K562 (cell line): ENCODE measurements at regions not wholly inside any gene's neighbourhood (a gene's known extent, or its start where the extent isn't known, plus 50 kb on each side); places are given as distances from the start of the nearest gene placed in this dataset.

Experiments used
- ATAC-seq: fragments of 200-7000 bp; cut with Tn5 transposase; 3 replicates; pipeline ENCODE4 v1.9.1; 2020; ENCODE audit warnings: moderate library complexity
- BruUV-seq: library from RNA; stranded (reverse); fragments of 400-500 nt; replicated peaks from 2 replicates; lab custom pipeline; 2021; lab: Mats Ljungman, UMichigan
- CTCF ChIA-PET: fragments of 300-600 bp; formaldehyde crosslinking; extraction: SDS; loops from one replicate; lab custom pipeline; 2021; ENCODE audit warnings: low intra/inter-chr PET ratio; lab: Yijun Ruan, JAX
- POLR2A ChIA-PET: fragments of 300-600, 350-650 bp; sonication (Branson Sonifier 250); formaldehyde crosslinking; extraction: SDS; loops from one replicate; lab custom pipeline; 2021; ENCODE audit warnings: antibody characterized with exemption, inconsistent platforms; lab: Yijun Ruan, JAX
- DNase-seq, 4 experiments: peaks; one replicate each; pipeline versions ENCODE4 v3.0.0 to v3.0.0-alpha.2; 2011 to 2018; ENCODE audit warnings: low spot score in 3 of 4, mixed read lengths in 3 of 4; ENCODE audit errors: extremely low read depth in 1 of 4
- FAIRE-seq: peaks from 2 replicates; lab custom pipeline; 2011; peaks lifted over from hg19 to GRCh38; lab: Jason Lieb, UNC
- H2AFZ ChIP-seq: 2 replicates; pipeline ENCODE4 v1.6.0; 2011; ENCODE audit warnings: low read depth, low read length, control low read depth, inconsistent platforms
- H3K27ac ChIP-seq: fragments of 200-600 bp; 3 replicates; pipeline ENCODE4 v1.8.0; 2011; ENCODE audit warnings: low read depth, mild to moderate bottlenecking, control low read depth, inconsistent platforms, low read length, moderate library complexity, mixed read lengths; ENCODE audit errors: extremely low read depth
- H3K27me3 ChIP-seq, 2 experiments: fragments of 300-600 bp in 1 of 2; 2 replicates in 1 of 2; 3 replicates in 1 of 2; pipeline versions ENCODE4 v1.6.0 to v1.8.0; 2011; ENCODE audit warnings: inconsistent platforms in 2 of 2, low read length in 2 of 2, mild to moderate bottlenecking in 1 of 2, mixed read lengths in 1 of 2, moderate library complexity in 1 of 2; ENCODE audit not compliant: control insufficient read depth in 2 of 2, insufficient read depth in 2 of 2
- H3K36me3 ChIP-seq: fragments of 300-600 bp; 3 replicates; pipeline ENCODE4 v1.8.0; 2011; ENCODE audit warnings: mild to moderate bottlenecking, low read length, inconsistent platforms; ENCODE audit not compliant: control insufficient read depth, insufficient read depth
- H3K4me1 ChIP-seq, 2 experiments: fragments of 200-600 bp in 1 of 2; replicated peaks in 1 of 2; 2 replicates in 1 of 2; 3 replicates in 1 of 2; pipeline versions ENCODE4 v1.5.1 to v1.8.0; 2011; ENCODE audit warnings: inconsistent platforms in 2 of 2, low read length in 2 of 2, mild to moderate bottlenecking in 1 of 2, mixed read lengths in 1 of 2, moderate library complexity in 1 of 2; ENCODE audit not compliant: control insufficient read depth in 2 of 2, insufficient read depth in 2 of 2
- H3K4me2 ChIP-seq: 2 replicates; pipeline ENCODE4 v1.6.1; 2011; ENCODE audit warnings: low read length, control low read depth, inconsistent platforms, mixed read lengths; ENCODE audit not compliant: insufficient read depth
- H3K4me3 ChIP-seq: fragments of 200-600 bp; sonication (generic), shearing (Covaris generic); 2 replicates; pipeline ENCODE4 v1.5.1; 2016; ENCODE audit warnings: control low read depth, inconsistent platforms
- H3K79me2 ChIP-seq: fragments of 200-600 bp; 3 replicates; pipeline ENCODE4 v1.8.0; 2011; ENCODE audit warnings: low read length, inconsistent platforms; ENCODE audit not compliant: control insufficient read depth, insufficient read depth
- H3K9ac ChIP-seq, 2 experiments: 2 replicates each; pipeline versions ENCODE4 v1.6.0 to v1.6.1; 2011; ENCODE audit warnings: low read depth in 2 of 2, low read length in 2 of 2, control low read depth in 1 of 2, inconsistent platforms in 1 of 2, mild to moderate bottlenecking in 1 of 2, mixed read lengths in 1 of 2; ENCODE audit not compliant: insufficient read depth in 1 of 2
- H3K9me1 ChIP-seq: one replicate; pipeline ENCODE4 v1.6.0; 2011; ENCODE audit warnings: inconsistent platforms, mild to moderate bottlenecking, low read length, moderate library complexity; ENCODE audit not compliant: control insufficient read depth, insufficient read depth
- H3K9me3 ChIP-seq: replicated peaks from 2 replicates; pipeline ENCODE4 v1.5.1; 2011; ENCODE audit warnings: low read depth, low read length, inconsistent platforms; ENCODE audit not compliant: control insufficient read depth, insufficient read depth
- H4K20me1 ChIP-seq: replicated peaks from 2 replicates; pipeline ENCODE4 v1.6.1; 2011; ENCODE audit warnings: low read length, inconsistent platforms, mixed read lengths; ENCODE audit not compliant: control insufficient read depth, insufficient read depth
- BDP1 ChIP-seq: IDR thresholded peaks from 3 replicates; pipeline ENCODE4 v1.6.1; 2011; ENCODE audit not compliant: insufficient read length, insufficient read depth
- HDAC8 ChIP-seq: fragments of 450-650 bp; IDR thresholded peaks from 2 replicates; pipeline ENCODE4 v1.6.1; 2016; ENCODE audit warnings: mild to moderate bottlenecking, missing genetic modification characterization, moderate library complexity, missing compliant biosample characterization
- IRF9 ChIP-seq: fragments of 450-650 bp; IDR thresholded peaks from 2 replicates; pipeline ENCODE4 v1.6.1; 2016; ENCODE audit warnings: missing biosample characterization, missing genetic modification characterization
- MEF2D ChIP-seq: conservative IDR thresholded peaks from 2 replicates; pipeline ENCODE4 v1.6.1; 2016; ENCODE audit warnings: low read depth, missing genetic modification characterization, missing compliant biosample characterization
- MYNN ChIP-seq, 2 experiments: sonication (generic); formaldehyde crosslinking in 1 of 2; IDR thresholded peaks; 2 replicates each; pipeline versions ENCODE4 v1.5.0 to v1.6.1; 2016 to 2020; ENCODE audit warnings: antibody characterized with exemption in 1 of 2, missing genetic modification reagents in 1 of 2
- NR4A1 ChIP-seq, 2 experiments: fragments of 250-450 bp in 1 of 2; fragments of 450-650 bp in 1 of 2; sonication (Bioruptor Pico) in 1 of 2; IDR thresholded peaks; 2 replicates each; pipeline versions ENCODE4 v1.4.0 to v1.6.1; 2016 to 2020; ENCODE audit warnings: mild to moderate bottlenecking in 2 of 2, missing compliant biosample characterization in 1 of 2, missing genetic modification characterization in 1 of 2, moderate library complexity in 1 of 2
- PHF21A ChIP-seq: fragments of 450-650 bp; IDR thresholded peaks from 2 replicates; pipeline ENCODE4 v1.6.1; 2017; ENCODE audit warnings: low read depth, borderline replicate concordance
- ZBED1 ChIP-seq: IDR thresholded peaks from 2 replicates; pipeline ENCODE4 v1.6.1; 2014
- ZKSCAN8 ChIP-seq: fragments of 200-800 bp; sonication (Bioruptor generic); IDR thresholded peaks from 2 replicates; pipeline ENCODE4 v1.6.1; 2016; ENCODE audit warnings: missing genetic modification characterization, missing compliant biosample characterization
- ZNF12 ChIP-seq: sonication (generic); formaldehyde crosslinking; IDR thresholded peaks from 2 replicates; pipeline ENCODE4 v1.4.0; 2020; ENCODE audit warnings: mild to moderate bottlenecking, missing genetic modification reagents
- ZNF511 ChIP-seq: sonication (generic); formaldehyde crosslinking; IDR thresholded peaks from 2 replicates; pipeline ENCODE4 v1.8.0; 2022; ENCODE audit warnings: mild to moderate bottlenecking, missing genetic modification reagents
- WGBS: fragments of 100-300 bp; shearing (Covaris generic); methylation state at CpG from one replicate; pipeline ENCODE4 v1.1.6; 2016; ENCODE audit warnings: low coverage, mixed read lengths; ENCODE audit not compliant: insufficient coverage; ENCODE audit errors: missing lambda C conversion rate; 5-methylcytosine and 5-hydroxymethylcytosine counted together
- in situ Hi-C: fragments of 300-500 bp; cut with MboI; formaldehyde crosslinking; loops from 4 replicates; pipeline ENCODE4 v1.15.0; 2018; ENCODE audit warnings: inconsistent platforms, mixed read lengths
- intact Hi-C: fragments of 100-400 bp; cut with micrococcal nuclease; formaldehyde crosslinking; loops from 2 replicates; pipeline ENCODE4 v1.14.2; 2022
- TF ChIP-seq, protein P1 (sequence below): fragments of 150-350 bp; conservative IDR thresholded peaks from 2 replicates; pipeline ENCODE4 v1.6.1; 2014; ENCODE audit warnings: low read length
- TF ChIP-seq, protein P2 (sequence below): sonication (generic); formaldehyde crosslinking; IDR thresholded peaks from 2 replicates; pipeline ENCODE4 v1.8.0; 2023; ENCODE audit warnings: mild to moderate bottlenecking, missing genetic modification reagents
- TF ChIP-seq, protein P3 (sequence below): fragments of 250-450 bp; sonication (Bioruptor Pico); IDR thresholded peaks from 2 replicates; pipeline ENCODE4 v1.5.0; 2021; ENCODE audit warnings: mild to moderate bottlenecking, borderline replicate concordance

DNA sequence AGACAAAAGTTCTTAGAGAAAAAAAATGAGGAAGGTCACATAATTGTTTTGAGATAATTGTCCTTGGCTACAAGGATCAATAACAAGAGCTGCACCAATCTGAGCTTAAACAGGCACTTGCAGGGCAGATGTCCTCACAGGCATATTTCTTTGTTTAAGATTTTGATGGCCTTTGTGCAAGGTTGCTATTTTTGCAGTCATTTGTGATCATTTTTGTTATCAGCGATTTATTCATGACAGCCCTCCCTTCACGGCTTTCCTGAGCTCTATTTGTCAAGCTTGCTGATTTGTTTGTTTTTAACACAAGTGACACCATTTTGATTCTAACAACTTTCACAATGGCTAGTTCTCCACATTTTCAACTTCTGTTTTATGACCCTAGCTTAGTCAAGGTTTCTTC is 418.6 kb upstream of the REG3G start (continued):
- TF ChIP-seq MYNN (IDR thresholded peaks at IDR 0.05) (no peak), MYNN (CRISPR knock-in tag; IDR thresholded peaks at IDR 0.05) (no peak), MEF2D (tag) (no peak), HDAC8 (no peak)

GRCh38 chr2:78614726-78615125 is 410.8 kb upstream of the REG3G start:
- POLR2A ChIA-PET = no interaction called here
- Histone ChIP-seq H3K9ac (no peak overlapping the region), H2AFZ (no peak overlapping the region), H3K36me3 (no peaks in the 10 kb centered on the region), H3K79me2 (no peaks in the 10 kb centered on the region), H3K4me2 (no peak overlapping the region), H3K9me1 (no peaks in the 10 kb centered on the region), H3K27me3 (no peaks in the 10 kb centered on the region), H3K4me3 (no peak overlapping the region), H3K27ac (no peak overlapping the region), H3K4me1 (no peaks in the 10 kb centered on the region), H3K9me3 (no peaks in the 10 kb centered on the region), H4K20me1 (no peaks in the 10 kb centered on the region)
- FAIRE-seq (no peak), DNase-seq (no peak), ATAC-seq (no peak)
- CTCF ChIA-PET = no interaction called here
- WGBS = 0% methylated on average over 1 of the region's 1 CpG
- intact Hi-C loops = no loop called here
- BruUV-seq = no TSS peak
- in situ Hi-C loops = no loop called here
- no peak for TF ChIP-seq PHF21A
- no peak for TF ChIP-seq ZKSCAN8 (CRISPR knock-in tag)
- TF ChIP-seq, protein P1, sequence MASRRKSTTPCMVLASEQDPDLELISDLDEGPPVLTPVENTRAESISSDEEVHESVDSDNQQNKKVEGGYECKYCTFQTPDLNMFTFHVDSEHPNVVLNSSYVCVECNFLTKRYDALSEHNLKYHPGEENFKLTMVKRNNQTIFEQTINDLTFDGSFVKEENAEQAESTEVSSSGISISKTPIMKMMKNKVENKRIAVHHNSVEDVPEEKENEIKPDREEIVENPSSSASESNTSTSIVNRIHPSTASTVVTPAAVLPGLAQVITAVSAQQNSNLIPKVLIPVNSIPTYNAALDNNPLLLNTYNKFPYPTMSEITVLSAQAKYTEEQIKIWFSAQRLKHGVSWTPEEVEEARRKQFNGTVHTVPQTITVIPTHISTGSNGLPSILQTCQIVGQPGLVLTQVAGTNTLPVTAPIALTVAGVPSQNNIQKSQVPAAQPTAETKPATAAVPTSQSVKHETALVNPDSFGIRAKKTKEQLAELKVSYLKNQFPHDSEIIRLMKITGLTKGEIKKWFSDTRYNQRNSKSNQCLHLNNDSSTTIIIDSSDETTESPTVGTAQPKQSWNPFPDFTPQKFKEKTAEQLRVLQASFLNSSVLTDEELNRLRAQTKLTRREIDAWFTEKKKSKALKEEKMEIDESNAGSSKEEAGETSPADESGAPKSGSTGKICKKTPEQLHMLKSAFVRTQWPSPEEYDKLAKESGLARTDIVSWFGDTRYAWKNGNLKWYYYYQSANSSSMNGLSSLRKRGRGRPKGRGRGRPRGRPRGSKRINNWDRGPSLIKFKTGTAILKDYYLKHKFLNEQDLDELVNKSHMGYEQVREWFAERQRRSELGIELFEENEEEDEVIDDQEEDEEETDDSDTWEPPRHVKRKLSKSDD = no peak
- TF ChIP-seq ZNF12 (CRISPR knock-in tag) = no peak
- no peak for TF ChIP-seq BDP1
- no peak for TF ChIP-seq ZNF511
- TF ChIP-seq ZBED1 = no peak
- no peak for TF ChIP-seq NR4A1 (CRISPR knock-in tag; IDR thresholded peaks at IDR 0.05)
- no peak for TF ChIP-seq NR4A1 (tag; IDR thresholded peaks at IDR 0.05)
- TF ChIP-seq, protein P2, sequence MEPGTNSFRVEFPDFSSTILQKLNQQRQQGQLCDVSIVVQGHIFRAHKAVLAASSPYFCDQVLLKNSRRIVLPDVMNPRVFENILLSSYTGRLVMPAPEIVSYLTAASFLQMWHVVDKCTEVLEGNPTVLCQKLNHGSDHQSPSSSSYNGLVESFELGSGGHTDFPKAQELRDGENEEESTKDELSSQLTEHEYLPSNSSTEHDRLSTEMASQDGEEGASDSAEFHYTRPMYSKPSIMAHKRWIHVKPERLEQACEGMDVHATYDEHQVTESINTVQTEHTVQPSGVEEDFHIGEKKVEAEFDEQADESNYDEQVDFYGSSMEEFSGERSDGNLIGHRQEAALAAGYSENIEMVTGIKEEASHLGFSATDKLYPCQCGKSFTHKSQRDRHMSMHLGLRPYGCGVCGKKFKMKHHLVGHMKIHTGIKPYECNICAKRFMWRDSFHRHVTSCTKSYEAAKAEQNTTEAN (CRISPR knock-in tag) = no peak
- TF ChIP-seq, protein P3, sequence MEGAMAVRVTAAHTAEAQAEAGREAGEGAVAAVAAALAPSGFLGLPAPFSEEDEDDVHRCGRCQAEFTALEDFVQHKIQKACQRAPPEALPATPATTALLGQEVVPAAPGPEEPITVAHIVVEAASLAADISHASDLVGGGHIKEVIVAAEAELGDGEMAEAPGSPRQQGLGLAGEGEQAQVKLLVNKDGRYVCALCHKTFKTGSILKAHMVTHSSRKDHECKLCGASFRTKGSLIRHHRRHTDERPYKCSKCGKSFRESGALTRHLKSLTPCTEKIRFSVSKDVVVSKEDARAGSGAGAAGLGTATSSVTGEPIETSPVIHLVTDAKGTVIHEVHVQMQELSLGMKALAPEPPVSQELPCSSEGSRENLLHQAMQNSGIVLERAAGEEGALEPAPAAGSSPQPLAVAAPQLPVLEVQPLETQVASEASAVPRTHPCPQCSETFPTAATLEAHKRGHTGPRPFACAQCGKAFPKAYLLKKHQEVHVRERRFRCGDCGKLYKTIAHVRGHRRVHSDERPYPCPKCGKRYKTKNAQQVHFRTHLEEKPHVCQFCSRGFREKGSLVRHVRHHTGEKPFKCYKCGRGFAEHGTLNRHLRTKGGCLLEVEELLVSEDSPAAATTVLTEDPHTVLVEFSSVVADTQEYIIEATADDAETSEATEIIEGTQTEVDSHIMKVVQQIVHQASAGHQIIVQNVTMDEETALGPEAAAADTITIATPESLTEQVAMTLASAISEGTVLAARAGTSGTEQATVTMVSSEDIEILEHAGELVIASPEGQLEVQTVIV = no peak
- no peak for TF ChIP-seq IRF9
